GM12891 (cell line): ENCODE measurements at regions not wholly inside any gene's neighbourhood (a gene's known extent, or its start where the extent isn't known, plus 50 kb on each side); places are given as distances from the start of the nearest gene placed in this dataset.

Experiments
- PAX5 ChIP-seq: IDR thresholded peaks from 2 replicates; pipeline ENCODE4 v1.6.1; 2011; ENCODE audit warnings: low read length, moderate library complexity, mild to moderate bottlenecking; ENCODE audit not compliant: insufficient read depth, severe bottlenecking
- POLR2A ChIP-seq: IDR thresholded peaks from 2 replicates; pipeline ENCODE4 v1.6.1; 2011; ENCODE audit warnings: low read depth, low read length, control low read depth
- POLR2AphosphoS5 ChIP-seq: IDR thresholded peaks from 2 replicates; pipeline ENCODE4 v1.6.1; 2011; ENCODE audit warnings: low read depth, low read length, control low read depth
- TAF1 ChIP-seq: IDR thresholded peaks from 2 replicates; pipeline ENCODE4 v1.6.1; 2011; ENCODE audit warnings: low read depth, low read length, control low read depth

DNA sequence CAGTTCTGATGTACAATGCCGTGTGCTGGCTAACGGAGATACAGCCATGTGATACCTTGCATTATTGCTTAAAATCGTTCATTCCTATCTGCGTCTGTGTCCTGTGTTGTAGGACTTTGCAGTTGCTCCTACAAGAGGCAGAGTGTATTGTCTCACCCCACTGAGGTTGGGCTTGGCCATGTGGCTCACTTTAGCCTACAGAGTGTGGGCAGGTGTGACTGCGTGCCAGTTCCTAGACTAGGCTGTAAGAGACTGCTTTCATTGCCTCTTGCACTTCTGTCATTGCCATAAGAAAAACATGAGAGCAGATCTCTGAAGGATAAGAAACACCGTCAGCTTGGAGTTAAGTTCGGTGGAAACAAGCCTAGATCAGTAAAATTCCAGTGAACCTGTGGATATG, 197.7 kb upstream of the CRY1 start:
- no peak for TF ChIP-seq PAX5
- no peak for TF ChIP-seq POLR2AphosphoS5
- TF ChIP-seq POLR2A, result no peak
- no peak for TF ChIP-seq TAF1
